Adipose tissue (tissue), 3 donors: ENCODE measurements at regions not wholly inside any gene's neighbourhood (a gene's known extent, or its start where the extent isn't known, plus 50 kb on each side); places are given as distances from the start of the nearest gene placed in this dataset.

ENCODE experiments used
- H3K27ac ChIP-seq: one replicate; pipeline ENCODE4 v1.5.1; 2013; ENCODE audit warnings: low read depth, low read length
- WGBS, 3 donors: extraction: QIAGEN DNeasy Blood & Tissue Kit; methylation state at CpG; one replicate each; pipeline ENCODE4 v1.1.7; 2013; 5-methylcytosine and 5-hydroxymethylcytosine counted together
- donor health status: healthy with polysubstance abuse.
- donor health status: Bipolar disorder and iron deficiency.
- donor health status: healthy.

GRCh38 chr20:40562031-40562430 is 127.0 kb downstream of the MAFB start:
- WGBS, 3 donors = 50 to 59% (median 50%) methylated on average over 2 of the region's 2 CpGs
- no peak overlapping the region for H3K27ac ChIP-seq

DNA sequence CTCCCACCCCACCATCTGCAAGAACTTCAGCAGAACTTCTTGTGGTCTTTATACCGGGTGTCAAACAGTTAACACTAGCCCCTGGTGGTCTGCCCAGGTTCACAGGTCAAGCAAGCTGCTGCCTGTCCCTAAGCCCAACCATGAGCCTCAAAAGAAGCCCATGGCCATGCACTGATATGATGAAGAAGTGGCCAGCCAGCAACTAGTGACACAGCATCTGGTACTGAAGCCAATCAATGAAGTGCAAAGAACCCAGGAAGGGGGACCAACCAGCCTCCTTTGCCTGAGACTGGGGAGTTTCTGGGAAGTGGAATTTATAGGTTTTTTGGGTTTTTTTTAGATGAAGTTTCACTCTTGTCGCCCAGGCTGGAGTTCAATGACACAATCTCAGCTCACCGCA is 127.8 kb downstream of the MAFB start:
- no peak overlapping the region for H3K27ac ChIP-seq

GRCh38 chr20:40558212-40558611 is 130.8 kb downstream of the MAFB start:
- no peak overlapping the region for H3K27ac ChIP-seq

More for the DNA sequence above, 127.8 kb downstream of the MAFB start:
- WGBS, 3 donors = 90 to 98% (median 95%) methylated on average over 3 of the region's 3 CpGs

DNA sequence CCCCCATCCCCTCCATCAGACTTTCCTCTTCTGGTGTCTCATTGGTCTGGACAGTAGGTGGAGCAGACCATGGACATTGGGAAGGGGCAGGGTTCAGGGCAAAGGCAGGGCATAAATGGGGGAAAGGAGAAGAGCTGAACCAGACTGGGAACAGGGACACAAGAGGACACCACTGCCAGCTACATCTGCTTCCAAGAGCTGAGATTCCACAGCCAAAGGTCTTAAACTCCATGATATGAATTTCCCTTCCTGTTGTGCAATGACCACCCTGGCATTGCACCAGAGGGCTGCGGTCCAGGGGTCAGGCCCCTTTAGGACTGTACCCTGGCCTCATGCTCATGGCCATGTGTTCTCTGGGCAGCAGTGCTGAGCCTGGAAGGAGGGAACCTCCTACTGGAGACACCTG is 137.9 kb downstream of the MAFB start:
- WGBS, 3 donors = 51 to 76% (median 75%) methylated on average over 1 of the region's 1 CpG
- no peak overlapping the region for H3K27ac ChIP-seq

DNA sequence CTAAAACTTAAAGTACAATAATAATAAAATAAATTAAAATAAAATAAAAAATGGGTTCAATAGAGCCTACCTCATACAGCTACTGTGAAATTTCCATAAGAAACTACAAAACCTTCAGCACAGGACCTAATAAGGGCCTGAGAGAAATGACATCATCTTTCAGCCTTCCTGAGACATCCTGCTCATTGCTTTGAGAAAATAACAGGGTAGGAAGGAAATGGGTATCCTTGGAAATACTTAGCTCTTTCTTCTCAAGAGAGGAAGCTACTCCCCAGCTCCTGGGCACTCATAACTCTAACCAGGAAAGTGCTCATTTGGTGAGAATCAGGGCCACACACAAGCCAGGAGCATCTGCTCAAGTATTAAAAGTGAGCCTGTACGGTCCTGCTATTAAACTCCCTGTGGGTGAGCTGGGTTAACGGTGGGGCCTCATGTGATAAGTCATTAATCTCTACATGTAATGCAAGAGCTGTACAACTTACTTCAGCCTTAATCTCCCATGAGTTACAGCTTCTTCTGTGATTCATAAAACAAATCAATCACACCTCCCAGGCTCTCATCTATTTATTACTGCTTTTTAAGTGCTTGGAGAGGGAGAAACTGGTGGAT is 141.4 kb downstream of the MAFB start:
- WGBS, 3 donors = 27 to 39% (median 29%) methylated on average over 2 of the region's 2 CpGs
- H3K27ac ChIP-seq = no peak overlapping the region

GRCh38 chr20:40545478-40545877 is 143.6 kb downstream of the MAFB start:
- H3K27ac ChIP-seq = no peak overlapping the region
- 88 to 89% (median 89%) methylated on average over 2 of the region's 2 CpGs for WGBS, 3 donors

GRCh38 chr20:40542065-40542464 is 147.0 kb downstream of the MAFB start:
- 51 to 81% (median 80%) methylated on average over 2 of the region's 2 CpGs for WGBS, 3 donors
- no peak overlapping the region for H3K27ac ChIP-seq

DNA sequence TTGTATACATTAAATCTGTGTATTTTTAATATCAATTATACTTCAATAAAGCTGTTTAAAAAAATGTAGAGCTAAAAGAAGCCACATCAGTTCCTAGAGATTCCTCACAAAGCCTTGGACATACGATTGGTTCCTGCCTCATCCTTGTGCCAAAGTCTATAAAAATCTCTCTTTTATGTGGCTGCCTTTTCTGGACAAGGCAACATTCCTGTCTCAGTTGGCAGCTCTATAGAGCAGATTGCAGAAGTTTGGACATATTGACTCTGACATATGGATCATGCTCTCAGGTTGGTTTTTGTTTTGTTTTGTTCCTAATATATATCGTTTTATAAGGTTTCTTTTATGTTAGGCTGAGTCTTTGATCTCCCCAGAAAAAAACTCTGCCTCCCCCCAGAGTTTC is 148.9 kb downstream of the MAFB start:
- H3K27ac ChIP-seq = no peak overlapping the region
- WGBS, 3 donors = 39 to 59% (median 50%) methylated on average over 2 of the region's 2 CpGs

- H3K27ac ChIP-seq = no peak overlapping the region
- 50 to 92% (median 88%) methylated on average over 3 of the region's 3 CpGs for WGBS, 3 donors
Measured at GRCh38 chr20:40538131-40538530, 150.9 kb downstream of the MAFB start.

- H3K27ac ChIP-seq = no peak overlapping the region
- 85 to 86% (median 85%) methylated on average over 4 of the region's 4 CpGs for WGBS, 3 donors
Measured at GRCh38 chr20:40536808-40537207, 152.2 kb downstream of the MAFB start.

GRCh38 chr20:40535816-40536215 is 153.2 kb downstream of the MAFB start:
- no peak overlapping the region for H3K27ac ChIP-seq
- 81 to 85% (median 82%) methylated on average over 8 of the region's 8 CpGs for WGBS, 3 donors

- no peak overlapping the region for H3K27ac ChIP-seq
- 60 to 75% (median 69%) methylated on average over 4 of the region's 4 CpGs for WGBS, 3 donors
Measured at GRCh38 chr20:40532103-40532502, 156.9 kb downstream of the MAFB start.

DNA sequence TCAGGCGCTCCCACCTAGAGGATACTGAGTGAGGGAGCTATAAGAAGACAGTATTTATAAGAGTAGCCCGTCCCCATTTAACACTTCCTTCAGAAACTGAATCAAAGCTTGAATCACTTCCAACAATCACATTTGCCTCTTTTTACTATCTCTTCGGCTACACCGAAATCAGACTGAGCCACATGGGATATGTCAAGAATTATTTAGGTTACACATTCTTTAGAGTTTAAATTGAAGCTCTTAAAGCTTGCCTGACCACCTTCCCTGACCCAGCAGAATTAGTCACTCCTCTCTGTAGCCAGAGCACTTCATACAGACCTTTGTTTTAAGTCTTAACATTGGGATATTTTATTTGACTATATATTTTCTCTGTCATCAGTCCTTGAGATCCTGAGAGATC is 163.7 kb downstream of the MAFB start:
- 71 to 76% (median 72%) methylated on average over 4 of the region's 4 CpGs for WGBS, 3 donors

GRCh38 chr20:40524071-40524470 is 165.0 kb downstream of the MAFB start:
- 89 to 92% (median 90%) methylated on average over 2 of the region's 2 CpGs for WGBS, 3 donors
- no peak overlapping the region for H3K27ac ChIP-seq

More for the DNA sequence above, 163.7 kb downstream of the MAFB start:
- no peak overlapping the region for H3K27ac ChIP-seq

GRCh38 chr20:40522405-40522804 is 166.6 kb downstream of the MAFB start:
- H3K27ac ChIP-seq = no peak overlapping the region
- WGBS, 3 donors = 82 to 92% (median 91%) methylated on average over 1 of the region's 1 CpG

DNA sequence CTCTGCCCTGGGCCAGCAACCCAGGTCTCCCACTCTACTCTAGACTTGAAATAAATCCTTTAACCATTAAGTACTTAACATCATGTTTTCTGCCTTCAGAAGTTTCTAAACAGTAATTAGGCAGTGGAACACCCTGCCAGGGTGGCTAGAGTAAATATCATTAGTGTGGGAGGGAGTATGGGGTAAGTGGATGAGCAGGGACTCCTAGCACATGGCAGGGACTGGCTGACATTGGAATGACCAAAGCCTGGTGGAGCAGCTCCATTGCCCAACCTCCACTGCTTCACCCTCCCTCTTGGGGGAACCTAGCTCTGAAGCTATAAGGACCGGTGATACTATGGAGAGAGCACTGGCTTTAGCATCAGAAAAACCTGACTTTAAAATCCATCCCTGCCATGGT is 167.1 kb downstream of the MAFB start:
- no peak overlapping the region for H3K27ac ChIP-seq
- WGBS, 3 donors = 89 to 100% (median 100%) methylated on average over 1 of the region's 1 CpG

DNA sequence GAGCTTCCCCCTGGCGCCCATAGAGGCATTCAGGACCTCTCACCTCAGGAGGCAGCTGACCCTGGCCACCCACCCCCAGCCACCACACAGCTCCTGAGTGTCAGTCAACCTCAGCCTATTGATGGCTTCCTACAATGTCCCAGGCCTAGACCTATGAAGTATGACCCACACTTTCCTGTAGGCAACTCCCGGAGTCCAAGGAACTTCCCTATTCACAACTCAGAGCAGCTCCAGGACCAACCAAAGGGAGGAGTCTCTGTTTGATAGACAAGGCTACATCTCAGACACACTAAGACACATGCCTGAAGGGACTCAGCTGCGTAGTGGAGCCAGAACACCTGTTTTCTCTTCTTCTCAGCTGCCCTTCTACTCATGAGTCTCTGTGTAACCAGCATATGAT is 169.1 kb downstream of the MAFB start:
- 65 to 78% (median 71%) methylated on average over 3 of the region's 3 CpGs for WGBS, 3 donors
- H3K27ac ChIP-seq = no peak overlapping the region

DNA sequence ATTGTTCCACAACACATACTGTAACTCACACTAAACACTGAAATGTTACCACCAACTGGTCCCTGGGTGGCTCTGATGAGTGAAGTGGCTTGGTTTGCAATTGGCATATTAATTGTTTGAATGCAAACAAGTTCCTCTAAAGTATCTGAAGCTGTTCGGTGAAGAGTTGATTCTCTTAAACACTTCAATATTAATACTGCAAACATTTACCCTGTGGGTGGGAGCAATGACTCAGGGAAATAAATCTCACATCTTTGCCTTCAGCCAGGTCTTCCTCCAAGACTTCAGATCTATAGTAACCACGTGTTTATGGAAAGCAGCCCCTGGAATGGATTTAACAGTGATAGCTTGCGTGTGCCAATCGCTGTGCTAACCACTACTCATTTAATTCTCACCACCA is 176.0 kb downstream of the MAFB start:
- H3K27ac ChIP-seq = no peak overlapping the region
- 63 to 84% (median 84%) methylated on average over 4 of the region's 4 CpGs for WGBS, 3 donors

- H3K27ac ChIP-seq = no peak overlapping the region
- 75 to 92% (median 91%) methylated on average over 4 of the region's 4 CpGs for WGBS, 3 donors
Measured at GRCh38 chr20:40512591-40512990, 176.4 kb downstream of the MAFB start.

- 44 to 52% (median 50%) methylated on average over 3 of the region's 3 CpGs for WGBS, 3 donors
- H3K27ac ChIP-seq = no peak overlapping the region
Measured at GRCh38 chr20:40511478-40511877, 177.6 kb downstream of the MAFB start.

DNA sequence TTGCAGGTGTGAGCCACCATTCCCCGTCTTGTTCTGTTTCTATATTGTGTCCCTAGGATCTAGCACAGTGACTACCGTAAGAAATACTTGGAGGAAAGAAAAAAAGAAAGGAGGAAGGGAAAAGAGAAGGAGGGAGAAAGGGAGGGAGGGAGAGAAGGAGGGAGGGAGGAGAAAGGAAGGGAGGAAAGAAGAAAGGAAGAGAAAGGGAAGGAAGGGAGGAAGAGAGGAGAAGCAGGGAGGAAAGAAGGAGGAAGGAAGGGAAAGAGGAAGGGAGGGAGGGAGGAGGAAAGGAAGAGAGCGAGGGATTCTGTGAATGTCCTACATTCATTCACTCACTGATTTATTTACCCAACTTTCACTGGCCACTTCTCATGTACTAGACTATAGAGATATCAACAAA is 178.4 kb downstream of the MAFB start:
- no peak overlapping the region for H3K27ac ChIP-seq
- 69 to 86% (median 85%) methylated on average over 3 of the region's 3 CpGs for WGBS, 3 donors
